B cell (primary cell): ENCODE measurements at regions not wholly inside any gene's neighbourhood (a gene's known extent, or its start where the extent isn't known, plus 50 kb on each side); places are given as distances from the start of the nearest gene placed in this dataset.

Experiments
- EZH2 ChIP-seq: IDR thresholded peaks from 2 replicates; pipeline ENCODE4 v1.6.1; 2012; ENCODE audit warnings: borderline replicate concordance, low read depth, mild to moderate bottlenecking, moderate library complexity, low read length; ENCODE audit not compliant: insufficient read depth, poor library complexity, severe bottlenecking
- TF ChIP-seq, protein P1 (sequence below): fragments of 200-600 bp; IDR thresholded peaks from one replicate; pipeline ENCODE4 v1.8.0; 2022; ENCODE audit warnings: antibody characterized with exemption, mild to moderate bottlenecking

DNA sequence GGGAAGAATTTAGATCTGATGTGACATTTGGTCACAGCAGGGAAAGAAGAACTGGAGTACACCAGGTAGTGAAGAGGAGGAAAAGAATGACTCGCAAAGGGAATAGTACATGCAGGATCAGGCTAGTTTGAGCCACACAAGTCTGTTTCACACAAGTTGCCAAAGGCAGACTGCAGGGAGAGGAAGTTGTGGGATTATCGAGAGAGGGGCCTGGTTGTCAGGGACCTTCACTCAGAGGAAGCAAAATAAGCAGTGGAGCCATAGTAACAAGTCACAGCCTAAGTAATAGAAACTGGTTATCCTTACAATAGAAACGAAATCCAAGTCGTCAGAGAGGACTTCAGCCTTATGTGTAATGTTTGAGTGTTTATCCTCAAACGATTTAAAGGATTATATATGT lies 316.7 kb upstream of the HTR2C start:
- TF ChIP-seq, protein P1, sequence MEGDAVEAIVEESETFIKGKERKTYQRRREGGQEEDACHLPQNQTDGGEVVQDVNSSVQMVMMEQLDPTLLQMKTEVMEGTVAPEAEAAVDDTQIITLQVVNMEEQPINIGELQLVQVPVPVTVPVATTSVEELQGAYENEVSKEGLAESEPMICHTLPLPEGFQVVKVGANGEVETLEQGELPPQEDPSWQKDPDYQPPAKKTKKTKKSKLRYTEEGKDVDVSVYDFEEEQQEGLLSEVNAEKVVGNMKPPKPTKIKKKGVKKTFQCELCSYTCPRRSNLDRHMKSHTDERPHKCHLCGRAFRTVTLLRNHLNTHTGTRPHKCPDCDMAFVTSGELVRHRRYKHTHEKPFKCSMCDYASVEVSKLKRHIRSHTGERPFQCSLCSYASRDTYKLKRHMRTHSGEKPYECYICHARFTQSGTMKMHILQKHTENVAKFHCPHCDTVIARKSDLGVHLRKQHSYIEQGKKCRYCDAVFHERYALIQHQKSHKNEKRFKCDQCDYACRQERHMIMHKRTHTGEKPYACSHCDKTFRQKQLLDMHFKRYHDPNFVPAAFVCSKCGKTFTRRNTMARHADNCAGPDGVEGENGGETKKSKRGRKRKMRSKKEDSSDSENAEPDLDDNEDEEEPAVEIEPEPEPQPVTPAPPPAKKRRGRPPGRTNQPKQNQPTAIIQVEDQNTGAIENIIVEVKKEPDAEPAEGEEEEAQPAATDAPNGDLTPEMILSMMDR, result no peak
- no peak for TF ChIP-seq EZH2
